HPDE6-E6E7 (cell line): ENCODE measurements at regions not wholly inside any gene's neighbourhood (a gene's known extent, or its start where the extent isn't known, plus 50 kb on each side); places are given as distances from the start of the nearest gene placed in this dataset.
A peak's percentile ranks its signal among the peaks of the same experiment; 100 is the strongest.
"Not testable (repeated sequence)": the region's sequence is repeated elsewhere in the genome, so short reads cannot be mapped to it uniquely, and the experiment has no call there.

Source experiments
- DNase-seq: peaks from one replicate; pipeline ENCODE4 v3.0.0; 2011; ENCODE audit warnings: missing footprints; ENCODE audit errors: extremely low spot score

DNA sequence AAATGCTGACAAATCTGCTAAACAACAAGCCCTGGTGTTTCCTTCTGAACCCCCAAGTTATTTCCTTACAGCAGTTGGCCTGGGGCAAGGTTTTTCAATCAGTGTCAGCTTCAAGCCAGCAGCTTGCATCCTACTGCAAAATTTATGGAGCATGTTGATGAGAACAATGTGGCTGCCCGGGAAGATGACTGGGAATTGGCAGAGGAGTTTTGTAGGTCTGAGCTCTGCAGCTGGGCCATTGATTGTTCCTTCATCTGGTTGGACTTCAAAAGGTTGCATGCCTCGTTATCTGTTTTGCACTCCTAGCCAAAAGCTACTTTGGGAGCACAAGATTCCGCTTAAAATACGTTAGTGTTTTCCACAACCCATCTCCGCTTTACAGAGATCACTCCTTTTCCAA lies 1030.3 kb upstream of the LCORL start:
- no peak for DNase-seq

DNA sequence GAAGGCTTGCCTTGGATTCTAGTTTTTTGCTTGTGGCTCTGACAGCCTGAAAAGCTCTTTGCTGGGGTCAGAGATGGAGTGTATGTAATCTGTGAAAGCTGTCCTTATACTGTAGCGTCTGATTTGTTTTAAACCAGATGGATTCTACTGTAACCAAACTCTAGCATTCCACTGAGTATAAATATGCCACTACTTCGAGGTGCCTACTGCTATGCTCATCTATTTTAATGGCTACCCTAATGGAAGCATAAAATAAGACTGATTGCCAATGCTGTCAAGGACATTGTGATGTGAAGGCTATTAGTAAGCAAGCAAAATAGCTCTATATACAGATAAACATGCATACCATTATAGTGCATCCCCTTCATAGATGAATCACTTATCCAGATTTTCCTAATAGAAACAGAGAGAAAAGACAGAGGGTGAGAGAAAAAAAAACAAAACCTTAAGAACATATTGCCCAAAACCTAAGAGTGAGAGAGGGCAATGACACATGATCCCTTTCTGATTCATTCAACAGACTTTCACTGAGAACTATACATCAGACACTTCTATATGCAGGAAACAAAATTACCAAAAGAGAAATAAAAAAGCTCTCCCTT lies 1025.8 kb upstream of the LCORL start:
- no peak for DNase-seq

DNA sequence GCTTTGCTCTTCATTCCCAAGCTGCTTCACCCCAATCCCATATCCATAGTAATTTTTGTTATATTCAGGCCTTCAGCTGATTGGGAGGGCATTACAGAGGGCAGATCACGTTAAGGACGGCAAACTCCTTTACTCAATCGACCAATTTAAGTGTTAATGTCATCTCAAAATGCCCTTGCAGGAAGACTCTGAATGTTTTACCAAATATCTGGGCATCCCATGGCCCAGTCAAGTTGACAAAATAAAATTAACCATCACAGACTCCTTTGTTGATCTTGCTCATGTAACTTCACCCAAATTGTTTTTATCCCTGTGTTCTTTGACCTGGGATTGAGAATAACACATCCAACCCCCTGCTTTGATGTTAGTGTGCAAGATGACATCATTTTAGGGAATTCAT lies 1018.3 kb upstream of the LCORL start:
- DNase-seq, result no peak

DNA sequence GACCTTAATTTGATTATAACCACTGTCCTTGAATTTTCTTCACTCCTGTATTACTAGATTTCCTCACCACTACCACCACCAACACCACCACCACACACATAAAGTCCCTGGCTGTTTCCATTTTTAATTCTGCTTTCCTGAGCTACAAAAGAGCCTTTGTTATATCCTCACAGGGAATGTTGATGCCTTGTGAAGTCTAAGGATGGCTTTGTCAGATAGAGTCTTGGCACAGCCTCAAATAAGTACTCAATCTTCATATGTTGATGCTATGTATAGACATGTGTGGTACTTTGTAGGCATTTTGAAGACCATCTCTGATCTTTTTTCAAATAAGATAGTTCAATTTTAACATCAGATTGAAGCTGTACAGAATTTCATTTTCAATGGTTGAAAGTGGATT lies 1016.7 kb upstream of the LCORL start:
- DNase-seq, result no peak

DNA sequence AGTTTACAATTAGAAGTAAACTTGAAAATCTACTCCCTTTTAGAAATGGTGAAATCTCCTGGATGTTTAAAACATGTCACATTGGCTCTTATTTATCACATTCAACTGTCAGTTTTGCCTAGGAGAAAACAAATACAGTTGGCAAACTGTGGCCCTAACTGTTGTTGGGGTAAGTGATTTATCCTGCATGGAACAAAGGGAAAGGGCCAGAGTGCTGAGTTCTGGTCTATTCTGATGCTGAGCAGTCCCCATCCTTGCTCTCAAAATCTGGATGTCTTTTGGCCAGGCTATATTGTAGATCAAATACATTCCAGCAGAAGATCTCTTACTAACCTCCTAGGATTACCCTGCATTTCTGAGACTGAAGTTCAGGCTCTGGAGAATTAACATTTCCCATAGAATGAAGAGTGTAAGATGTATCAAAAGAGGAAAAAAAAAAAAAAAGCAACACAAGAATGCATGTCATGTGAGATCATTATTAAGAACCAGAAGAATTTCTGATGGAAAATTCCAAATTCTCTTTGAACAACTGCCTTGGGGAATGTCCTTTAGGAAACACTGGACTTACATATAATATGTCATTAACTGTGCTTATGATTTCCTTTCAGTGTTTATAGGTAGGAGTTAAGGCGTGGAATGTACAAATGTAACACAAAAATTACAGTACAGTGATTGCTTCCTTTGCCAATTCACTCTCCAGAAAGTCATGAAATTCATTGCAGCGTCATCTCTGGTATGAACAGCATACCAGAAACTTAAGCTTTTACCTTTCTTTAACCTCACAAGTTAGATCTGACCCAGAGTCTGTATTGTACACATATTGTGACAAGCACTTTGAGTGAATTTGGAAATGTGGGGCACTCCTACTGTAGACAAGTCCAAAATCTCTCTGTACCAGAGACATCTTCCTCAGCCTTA lies 1012.5 kb upstream of the LCORL start:
- DNase-seq, result no peak

DNA sequence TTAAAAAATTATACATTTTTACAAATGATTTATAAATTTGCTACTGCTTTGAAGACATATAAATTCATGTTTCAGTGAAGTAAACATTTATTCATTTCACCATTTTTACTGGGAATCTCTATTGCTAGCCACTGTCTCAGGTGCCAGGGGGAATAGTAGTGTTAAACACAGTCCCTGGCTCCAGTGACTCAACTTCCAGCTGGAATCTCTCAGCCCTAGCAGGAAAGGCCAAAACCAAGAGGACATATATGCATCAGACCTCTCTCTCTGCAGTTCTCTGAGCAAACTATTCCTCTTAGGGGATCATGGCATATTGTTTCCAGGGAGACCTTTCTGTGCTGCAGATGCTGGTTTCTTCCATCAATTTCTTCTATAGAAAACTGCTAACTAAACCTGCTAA lies 1009.0 kb upstream of the LCORL start:
- DNase-seq, result no peak

DNA sequence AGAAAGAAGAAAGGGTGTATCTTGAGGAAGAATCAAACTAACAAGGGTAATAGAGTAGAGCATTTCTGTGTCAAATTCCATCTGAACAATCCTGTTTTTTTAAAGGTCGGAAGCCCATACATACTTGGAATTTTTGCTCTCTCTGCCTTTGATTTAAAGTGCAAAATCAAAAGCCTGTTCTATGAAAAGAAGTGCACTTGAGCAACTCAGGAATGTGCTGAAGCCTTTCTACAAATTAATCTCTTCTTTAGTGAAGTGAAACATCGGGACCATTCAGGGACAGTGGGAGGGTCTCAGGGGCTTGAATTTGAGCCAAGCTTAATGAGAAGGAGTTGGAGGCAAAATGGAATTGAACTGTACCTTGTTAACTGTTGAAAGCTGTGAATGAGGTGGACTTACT lies 1008.5 kb upstream of the LCORL start:
- DNase-seq, result no peak

DNA sequence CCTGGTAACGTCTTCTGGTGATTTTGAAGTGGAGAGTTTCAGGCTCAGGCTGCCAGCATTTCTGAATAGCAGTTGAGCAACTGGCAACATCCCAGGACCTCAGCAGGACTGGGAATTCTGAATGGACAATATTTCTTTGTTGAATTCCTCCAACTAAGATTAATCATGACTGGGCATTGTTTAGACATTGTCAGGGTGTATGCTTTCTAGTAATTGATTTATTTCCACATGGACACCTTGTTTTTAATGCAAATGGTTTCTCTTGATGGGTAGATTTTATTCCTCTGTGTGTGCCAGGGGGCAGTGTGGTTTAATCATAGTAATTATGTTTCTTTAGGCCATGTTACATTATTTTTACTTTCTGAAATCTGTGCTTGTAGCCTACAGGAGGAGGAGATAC lies 1004.7 kb upstream of the LCORL start:
- DNase-seq, result no peak

DNA sequence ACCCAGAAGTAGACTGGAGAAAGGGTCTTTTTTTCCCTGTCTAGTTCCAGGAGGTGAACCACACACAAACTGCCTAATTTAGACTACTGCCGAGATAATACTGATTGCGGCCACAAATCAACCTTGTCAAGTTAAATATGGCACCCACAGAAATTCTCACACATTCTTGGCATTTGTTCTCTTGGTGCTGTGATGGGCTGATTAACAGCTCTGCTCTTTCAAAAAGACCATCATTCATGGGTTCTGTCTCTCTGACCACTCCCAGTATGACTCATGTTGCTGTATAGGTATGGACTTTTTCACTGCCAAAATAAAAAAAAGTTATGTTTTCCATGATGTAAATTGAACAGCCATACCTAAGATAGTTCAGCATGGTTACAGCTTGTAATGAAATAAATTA lies 1003.5 kb upstream of the LCORL start:
- no peak for DNase-seq

DNA sequence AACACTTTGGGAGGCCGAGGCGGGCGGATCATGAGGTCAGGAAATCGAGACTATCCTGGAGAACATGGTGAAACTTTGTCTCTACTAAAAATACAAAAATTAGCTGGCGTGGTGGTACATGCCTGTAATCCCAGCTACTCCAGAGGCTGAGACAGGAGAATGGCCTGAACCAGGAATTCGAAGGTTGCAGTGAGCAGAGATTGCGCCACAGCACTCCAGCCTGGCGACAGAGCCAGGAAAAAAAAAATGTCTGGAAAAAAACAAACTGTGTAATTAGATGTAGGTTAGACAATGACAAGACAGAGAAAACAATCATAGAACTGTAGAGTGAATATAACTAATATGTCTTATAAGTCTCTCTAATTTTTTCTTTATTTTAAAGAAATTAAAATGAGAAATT lies 1002.5 kb upstream of the LCORL start:
- DNase-seq, result no peak

DNA sequence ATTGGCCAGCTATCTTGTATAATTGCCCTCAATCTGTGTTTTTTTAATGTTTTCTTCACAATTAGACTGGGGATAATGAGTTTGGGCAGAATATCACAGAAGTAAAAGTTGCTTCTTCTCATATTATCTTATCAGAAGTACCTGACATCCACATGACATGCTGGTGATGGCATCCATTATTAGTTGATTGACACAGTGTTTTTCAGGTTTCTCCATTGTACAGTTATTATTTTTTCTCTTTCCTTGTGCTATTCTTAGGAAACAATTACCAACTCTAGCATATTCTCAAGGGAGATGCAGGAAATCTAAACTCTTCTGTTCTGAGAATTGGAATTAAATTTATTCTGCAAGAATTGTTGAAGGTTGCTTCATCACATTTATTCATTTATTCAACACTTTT lies 1000.1 kb upstream of the LCORL start:
- no peak for DNase-seq

DNA sequence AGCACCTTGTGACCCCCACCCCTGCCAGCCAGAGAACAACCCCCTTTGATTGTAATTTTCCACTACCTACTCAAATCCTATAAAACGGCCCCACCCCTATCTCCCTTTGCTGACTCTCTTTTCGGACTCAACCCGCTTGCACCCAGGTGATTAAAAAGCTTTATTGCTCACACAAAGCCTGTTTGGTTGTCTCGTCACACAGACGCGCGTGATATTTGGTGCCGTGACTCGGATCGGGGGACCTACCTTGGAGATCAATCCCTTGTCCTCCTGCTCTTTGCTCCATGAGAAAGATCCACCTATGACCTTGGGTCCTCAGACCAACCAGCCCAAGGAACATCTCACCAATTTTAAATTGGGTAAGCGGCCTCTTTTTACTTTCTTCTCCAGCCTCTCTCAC lies 995.0 kb upstream of the LCORL start:
- DNase-seq, result not testable (repeated sequence)

DNA sequence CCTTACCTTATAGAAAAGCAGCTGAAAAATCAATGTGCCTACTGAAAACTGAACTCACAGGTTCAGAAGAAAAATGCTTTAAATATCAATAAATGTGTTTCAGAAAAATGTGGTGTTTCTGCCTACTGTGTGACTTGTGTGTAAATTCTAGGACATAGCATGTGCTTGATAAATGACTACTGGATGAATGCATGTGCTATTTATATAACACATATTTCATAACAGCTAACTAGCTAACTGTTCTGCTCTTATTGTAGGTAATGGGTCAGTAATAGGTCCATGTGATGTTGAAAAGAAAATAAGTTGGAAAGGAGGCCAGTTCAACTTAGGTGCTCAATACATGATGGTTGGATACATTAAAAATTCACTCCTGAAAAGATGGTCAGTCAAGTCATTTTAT lies 993.0 kb upstream of the LCORL start:
- no peak for DNase-seq

DNA sequence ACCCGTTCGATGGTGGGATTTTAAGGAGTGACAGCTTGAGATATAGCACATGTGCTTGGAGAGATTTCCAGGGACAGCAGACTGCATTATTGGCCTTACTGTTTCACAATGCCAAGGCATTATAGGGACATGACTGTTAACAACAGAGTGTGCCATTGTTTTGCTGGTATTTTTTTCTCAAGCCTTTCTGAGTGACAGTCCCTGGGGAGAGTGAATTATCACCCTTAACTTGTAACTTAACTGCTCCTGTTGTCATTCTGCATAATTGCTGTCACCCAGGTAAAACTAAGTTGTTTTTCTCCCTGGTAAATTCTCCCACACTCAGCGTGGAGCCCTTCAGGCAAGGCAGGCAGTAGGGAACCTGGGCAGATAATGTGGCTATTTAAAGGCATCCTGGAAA lies 989.2 kb upstream of the LCORL start:
- no peak for DNase-seq

DNA sequence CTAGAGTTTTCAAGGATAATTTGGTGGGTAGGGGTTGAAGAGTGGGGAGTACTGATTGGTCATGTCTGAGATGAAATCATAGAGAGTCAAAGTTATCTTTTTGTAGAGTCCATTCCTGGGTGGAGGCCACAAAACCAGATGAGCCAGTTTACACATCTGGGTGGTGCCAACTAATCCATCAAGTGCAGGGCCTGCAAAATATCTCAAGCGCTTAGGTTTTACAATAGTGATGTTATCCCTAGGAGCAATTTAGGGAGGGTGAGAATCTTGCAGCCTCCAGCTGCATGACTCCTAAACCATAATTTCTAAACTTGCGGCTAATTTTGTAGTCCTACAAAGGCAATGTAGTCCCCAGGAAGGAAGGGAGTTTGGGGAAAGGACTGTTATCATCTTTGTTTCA lies 988.3 kb upstream of the LCORL start:
- DNase-seq, result no peak

DNA sequence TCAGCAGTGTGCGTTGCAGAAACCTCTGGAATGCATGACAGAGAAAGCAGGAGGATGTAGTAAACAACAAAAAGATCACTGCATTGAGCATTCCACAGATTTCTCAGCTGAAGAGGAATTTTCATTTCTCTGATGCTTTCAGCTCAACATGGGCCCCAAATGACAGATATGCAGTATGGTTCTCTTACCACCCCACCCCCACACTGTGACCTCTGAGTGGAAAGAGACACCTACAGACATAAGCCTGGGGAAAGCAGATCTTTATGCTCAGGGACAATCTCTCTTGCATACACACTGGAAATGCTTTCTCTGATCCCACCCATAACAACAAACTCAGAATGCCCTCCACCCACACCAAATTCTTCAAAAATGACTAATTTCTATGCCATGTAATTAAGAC lies 983.7 kb upstream of the LCORL start:
- no peak for DNase-seq

DNA sequence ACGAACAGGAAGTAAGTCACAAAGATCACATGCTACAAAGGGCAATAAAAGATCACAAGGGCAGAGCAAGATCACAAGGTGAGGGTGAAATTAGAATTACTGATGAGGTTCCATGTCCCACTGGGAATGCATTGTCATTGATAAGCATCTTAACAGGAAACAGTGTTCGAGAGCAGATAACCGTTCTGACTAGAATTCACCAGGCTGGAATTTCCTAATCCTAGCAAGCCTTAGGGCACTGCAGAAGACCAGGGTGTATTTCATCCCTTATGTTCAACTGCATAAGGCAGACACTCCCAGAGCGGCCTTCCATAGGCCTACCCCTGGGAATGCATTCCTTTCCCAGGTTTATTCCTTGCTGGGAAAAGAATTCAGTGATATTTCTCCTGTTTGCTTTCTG lies 980.6 kb upstream of the LCORL start:
- no peak for DNase-seq

DNA sequence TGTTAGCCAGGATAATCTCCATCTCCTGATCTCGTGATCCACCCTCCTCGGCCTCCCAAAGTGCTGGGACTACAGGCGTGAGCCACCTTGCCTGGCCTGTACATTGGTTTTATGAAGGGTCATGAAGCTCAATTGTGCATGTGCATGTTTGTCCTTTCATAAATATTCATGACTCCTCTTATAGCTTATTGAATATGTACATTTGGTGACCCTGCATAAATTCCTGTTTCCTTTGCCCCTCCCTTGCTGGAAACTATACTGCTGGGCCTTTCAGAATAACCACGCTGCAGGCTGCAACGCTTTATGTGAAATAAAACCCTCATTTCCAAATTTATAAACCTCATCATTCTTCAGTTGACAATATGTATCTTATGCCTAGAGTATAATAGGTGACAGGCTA lies 978.0 kb upstream of the LCORL start:
- no peak for DNase-seq

DNA sequence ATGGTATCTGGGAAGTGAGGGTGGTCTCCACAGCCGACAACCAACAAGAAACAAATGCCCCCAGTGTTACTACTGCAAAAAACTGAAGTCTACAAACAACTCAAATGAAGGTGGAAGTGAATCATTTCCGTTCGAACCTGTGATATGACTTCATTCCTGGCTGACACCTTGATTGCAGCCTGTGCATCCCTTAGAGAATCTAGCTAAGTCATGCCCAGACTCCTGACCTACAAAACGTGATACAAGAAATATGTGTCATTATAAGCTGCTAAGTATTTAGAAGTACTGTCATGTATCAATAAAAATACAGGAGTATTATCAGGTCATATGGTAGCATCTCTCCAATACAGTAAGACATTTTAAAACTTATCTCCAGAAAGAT lies 959.7 kb upstream of the LCORL start:
- DNase-seq, result peak; percentile 39

DNA sequence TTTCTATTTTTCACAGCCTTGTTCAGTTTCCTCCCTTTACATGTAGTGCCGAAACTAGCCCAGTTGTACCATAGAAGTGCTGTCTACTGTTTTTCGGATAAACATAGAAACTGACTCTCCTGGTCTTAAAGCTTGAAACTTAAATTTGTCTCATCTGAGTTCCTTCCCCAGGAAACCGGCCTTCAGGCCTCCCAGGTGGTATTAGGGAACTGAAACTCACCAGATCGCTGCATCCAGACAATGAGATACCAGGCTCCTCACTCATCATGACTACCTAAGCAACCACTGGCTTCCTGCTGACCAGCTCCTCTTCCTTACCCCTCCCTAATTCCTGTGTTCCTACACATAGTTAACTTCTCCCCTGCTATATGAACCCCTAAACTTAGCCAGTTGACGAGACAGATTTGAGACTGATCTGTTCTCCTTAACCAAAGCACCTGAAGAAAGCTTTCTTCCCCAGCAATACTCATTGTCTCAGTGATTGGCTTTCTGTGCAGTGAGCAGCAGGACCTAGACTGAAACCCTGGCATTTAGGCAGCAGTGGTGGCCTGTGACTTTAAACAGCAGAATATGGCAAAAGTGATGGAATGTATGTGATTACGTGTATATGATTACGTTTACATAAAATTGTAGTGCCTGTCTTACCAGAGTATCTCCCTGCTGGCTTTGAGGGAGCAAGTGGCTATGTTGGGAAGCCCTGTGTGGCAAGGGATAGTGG lies 959.1 kb upstream of the LCORL start:
- DNase-seq, result peak; percentile 34

DNA sequence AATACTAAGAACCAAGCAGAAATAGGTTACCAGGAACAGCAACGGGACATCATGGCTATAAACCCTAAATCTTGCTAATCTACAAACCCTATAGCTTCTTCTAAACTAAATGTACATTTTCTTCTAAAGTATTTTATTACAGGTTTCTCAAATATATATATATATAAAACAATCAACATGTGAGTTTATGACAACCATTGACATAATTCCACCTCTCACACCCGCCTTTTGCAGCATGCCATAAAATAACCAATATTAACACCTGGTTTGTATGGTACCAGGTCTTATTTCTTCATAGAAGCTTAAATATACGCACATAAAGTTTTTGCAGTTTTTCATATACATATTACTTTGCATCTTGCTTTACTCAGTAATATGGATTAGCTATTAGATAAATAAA lies 955.3 kb upstream of the LCORL start:
- DNase-seq, result no peak

DNA sequence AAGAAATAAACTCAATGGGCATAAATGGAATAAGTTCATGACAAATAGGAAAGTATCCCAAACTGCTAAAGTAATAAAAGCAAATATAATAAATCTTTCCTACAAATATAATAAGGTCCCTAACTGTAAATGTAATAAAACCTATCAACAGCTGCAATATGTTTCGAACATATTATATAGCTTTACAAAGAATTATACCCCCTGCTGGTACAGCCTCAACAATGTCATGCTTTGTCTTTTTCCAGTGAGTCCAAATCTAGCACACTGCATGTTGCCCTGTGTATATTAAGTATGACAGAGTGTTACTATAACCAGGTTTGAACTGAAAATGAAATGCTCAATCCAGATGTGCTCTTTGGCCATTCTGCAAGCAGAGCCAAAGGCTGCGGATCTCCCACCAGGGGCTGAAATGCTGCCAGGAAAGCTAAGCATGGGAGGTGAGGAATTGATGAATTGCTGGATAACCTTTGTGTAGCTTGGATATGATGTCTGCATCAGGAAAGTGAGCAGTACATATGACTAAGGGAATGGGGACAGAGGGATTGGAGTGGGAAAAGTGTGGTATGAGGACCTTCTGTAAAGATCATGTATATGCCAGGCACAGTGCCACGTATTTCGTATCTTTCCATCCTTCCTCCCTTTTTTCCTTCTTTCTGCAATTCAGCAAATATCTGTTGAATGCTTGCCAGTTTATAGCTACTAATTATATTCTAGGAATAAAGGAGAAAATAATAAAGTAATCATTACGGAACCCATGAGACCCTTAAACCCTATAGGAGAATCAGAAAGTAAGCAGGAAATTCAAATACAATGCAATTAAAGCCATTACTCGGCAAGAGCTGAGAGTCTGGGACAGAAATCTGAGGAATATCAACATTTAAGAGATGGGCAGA lies 954.6 kb upstream of the LCORL start:
- no peak for DNase-seq
